Keratinocyte (primary cell): ENCODE measurements at regions not wholly inside any gene's neighbourhood (a gene's known extent, or its start where the extent isn't known, plus 50 kb on each side); places are given as distances from the start of the nearest gene placed in this dataset.

Source experiments
- DNase-seq: peaks from one replicate; pipeline ENCODE4 v3.0.0-alpha.2; 2011; ENCODE audit warnings: low read depth, missing footprints, low spot score
- FAIRE-seq: peaks from 2 replicates; lab custom pipeline; 2011; peaks lifted over from hg19 to GRCh38; lab: Jason Lieb, UNC
- H2AFZ ChIP-seq: 2 replicates; pipeline ENCODE4 v1.6.0; 2012; ENCODE audit warnings: low read length, control low read depth, inconsistent platforms; ENCODE audit not compliant: control insufficient read depth
- H3K27ac ChIP-seq: 2 replicates; pipeline ENCODE4 v1.5.1; 2011; ENCODE audit warnings: low read length; ENCODE audit not compliant: control insufficient read depth, insufficient read depth
- H3K27me3 ChIP-seq: 3 replicates; pipeline ENCODE4 v1.6.0; 2011; ENCODE audit warnings: low read length; ENCODE audit not compliant: control insufficient read depth, insufficient read depth; ENCODE audit errors: extremely low read depth
- H3K36me3 ChIP-seq, 2 experiments: 2 replicates in 1 of 2; 3 replicates in 1 of 2; pipeline ENCODE4 v1.5.1; 2011; ENCODE audit warnings: low read length in 2 of 2, mild to moderate bottlenecking in 1 of 2; ENCODE audit not compliant: control insufficient read depth in 2 of 2, insufficient read depth in 2 of 2; ENCODE audit errors: extremely low read depth in 1 of 2
- H3K4me1 ChIP-seq: 3 replicates; pipeline ENCODE4 v1.5.1; 2011; ENCODE audit warnings: low read length; ENCODE audit not compliant: control insufficient read depth, insufficient read depth; ENCODE audit errors: extremely low read depth
- H3K4me2 ChIP-seq: 3 replicates; pipeline ENCODE4 v1.6.0; 2011; ENCODE audit warnings: low read depth, low read length; ENCODE audit not compliant: control insufficient read depth, insufficient read depth; ENCODE audit errors: extremely low read depth
- H3K4me3 ChIP-seq, 3 experiments: fragments of 200-600 bp in 1 of 3; sonication (generic) in 1 of 3; 2 replicates in 2 of 3; 3 replicates in 1 of 3; pipeline ENCODE4 v1.5.1; 2011 to 2016; ENCODE audit warnings: low read length in 3 of 3, mild to moderate bottlenecking in 3 of 3, control low read depth in 2 of 3, inconsistent platforms in 1 of 3, low read depth in 1 of 3, mixed read lengths in 1 of 3, mixed run types in 1 of 3, moderate library complexity in 1 of 3; ENCODE audit not compliant: control insufficient read depth in 2 of 3, insufficient read depth in 2 of 3; ENCODE audit errors: extremely low read depth in 1 of 3
- H3K79me2 ChIP-seq: 2 replicates; pipeline ENCODE4 v1.6.0; 2012; ENCODE audit warnings: low read length; ENCODE audit not compliant: control insufficient read depth, insufficient read depth
- H3K9ac ChIP-seq: 3 replicates; pipeline ENCODE4 v1.6.0; 2011; ENCODE audit warnings: low read length; ENCODE audit not compliant: control insufficient read depth, insufficient read depth; ENCODE audit errors: extremely low read depth
- H3K9me1 ChIP-seq: 3 replicates; pipeline ENCODE4 v1.6.0; 2011; ENCODE audit warnings: low read length; ENCODE audit not compliant: control insufficient read depth, insufficient read depth; ENCODE audit errors: extremely low read depth
- H3K9me3 ChIP-seq: 2 replicates; pipeline ENCODE4 v1.5.1; 2012; ENCODE audit warnings: low read depth, low read length; ENCODE audit not compliant: control insufficient read depth
- H4K20me1 ChIP-seq: 3 replicates; pipeline ENCODE4 v1.6.0; 2011; ENCODE audit warnings: low read length; ENCODE audit not compliant: control insufficient read depth, insufficient read depth; ENCODE audit errors: extremely low read depth
- CTCF ChIP-seq, 3 experiments: IDR thresholded peaks in 1 of 3; conservative IDR thresholded peaks in 1 of 3; optimal IDR thresholded peaks in 1 of 3; 2 replicates in 2 of 3; 3 replicates in 1 of 3; pipeline versions ENCODE3 to v1.5.1; 2011; ENCODE audit warnings: low read length in 3 of 3, mild to moderate bottlenecking in 3 of 3, moderate library complexity in 2 of 3, control low read depth in 1 of 3, inconsistent platforms in 1 of 3; ENCODE audit not compliant: insufficient read depth in 2 of 3; ENCODE audit errors: extremely low read depth in 1 of 3
- EZH2 ChIP-seq: IDR thresholded peaks from one replicate; pipeline ENCODE4 v1.6.1; 2012; ENCODE audit warnings: inconsistent platforms, mild to moderate bottlenecking, low read length, moderate library complexity
- dilution Hi-C: fragments of 300-500 bp; cut with MboI; formaldehyde crosslinking; loops from one replicate; pipeline ENCODE4 v1.7.0; 2020; ENCODE audit warnings: low sequenced_read_pairs; ENCODE audit not compliant: extremely low pct_ligation_motif_present

GRCh38 chr2:21469564-21469963, 345.8 kb downstream of the TDRD15 start:
- Histone ChIP-seq H3K9me1 (no peaks in the 10 kb centered on the region), H3K4me2 (no peak overlapping the region), H4K20me1 (no peaks in the 10 kb centered on the region), H3K36me3 (no peaks in the 10 kb centered on the region), H3K9me3 (no peaks in the 10 kb centered on the region), H3K27me3 (no peaks in the 10 kb centered on the region), H3K27ac (no peak overlapping the region), H3K9ac (no peak overlapping the region), H3K4me1 (no peaks in the 10 kb centered on the region), H3K79me2 (no peaks in the 10 kb centered on the region), H2AFZ (no peak overlapping the region), H3K4me3 (no peak overlapping the region)
- no peak for DNase-seq
- TF ChIP-seq EZH2 (no peak), CTCF (optimal IDR thresholded peaks at IDR 0.05 in 1 of 3, IDR thresholded peaks at IDR 0.05 in 1 of 3, conservative IDR thresholded peaks at IDR 0.05 in 1 of 3; ENCODE audit: extremely low read depth in 1 of 3, insufficient read depth in 2 of 3, low read length in 3 of 3) (no peak)
- no peak for FAIRE-seq
- dilution Hi-C loops, result no loop called here

GRCh38 chr2:21480162-21480561, 356.4 kb downstream of the TDRD15 start:
- no peaks in the 10 kb centered on the region for H3K9me3 ChIP-seq
- TF ChIP-seq EZH2 (no peak), CTCF (optimal IDR thresholded peaks at IDR 0.05 in 1 of 3, IDR thresholded peaks at IDR 0.05 in 1 of 3, conservative IDR thresholded peaks at IDR 0.05 in 1 of 3; ENCODE audit: extremely low read depth in 1 of 3, insufficient read depth in 2 of 3, low read length in 3 of 3) (no peak)
- H3K4me2 ChIP-seq, result no peak overlapping the region
- no peaks in the 10 kb centered on the region for H3K27me3 ChIP-seq
- H3K36me3 ChIP-seq, result no peaks in the 10 kb centered on the region
- no peak overlapping the region for H3K27ac ChIP-seq
- no peak overlapping the region for H3K9ac ChIP-seq
- no peaks in the 10 kb centered on the region for H3K79me2 ChIP-seq
- H3K9me1 ChIP-seq, result no peaks in the 10 kb centered on the region
- no peak overlapping the region for H3K4me3 ChIP-seq
- no peaks in the 10 kb centered on the region for H4K20me1 ChIP-seq
- no peak for DNase-seq
- FAIRE-seq, result no peak
- no peaks in the 10 kb centered on the region for H3K4me1 ChIP-seq
- no peak overlapping the region for H2AFZ ChIP-seq
- dilution Hi-C loops, result no loop called here
